OCI-LY7 (cell line): ENCODE measurements at regions not wholly inside any gene's neighbourhood (a gene's known extent, or its start where the extent isn't known, plus 50 kb on each side); places are given as distances from the start of the nearest gene placed in this dataset.

Experiments
- BruUV-seq: library from RNA; stranded (reverse); fragments of 400-500 nt; replicated peaks from 2 replicates; lab custom pipeline; 2021; lab: Mats Ljungman, UMichigan
- CTCF ChIA-PET: fragments of 300-600 bp; sonication (Branson Sonifier 250); formaldehyde crosslinking; loops from one replicate; lab custom pipeline; 2022; ENCODE audit warnings: antibody characterized with exemption; ENCODE audit not compliant: unreplicated experiment; lab: Charles Lee
- POLR2A ChIA-PET: fragments of 300-600 bp; sonication (Branson Sonifier 250); formaldehyde crosslinking; loops from one replicate; lab custom pipeline; 2022; ENCODE audit warnings: antibody characterized with exemption; lab: Charles Lee
- DNase-seq: peaks from one replicate; pipeline ENCODE4 v3.0.0-alpha.2; 2015; ENCODE audit warnings: low spot score
- H2AFZ ChIP-seq: fragments of 200-600 bp; sonication (generic), shearing (Covaris generic); 2 replicates; pipeline ENCODE4 v1.6.1; 2014; ENCODE audit warnings: mild to moderate bottlenecking, antibody characterized with exemption, low read length, moderate library complexity
- H3K27ac ChIP-seq: fragments of 200-600 bp; sonication (generic); 2 replicates; pipeline ENCODE4 v1.5.1; 2014; ENCODE audit warnings: mixed run types, low read depth, mild to moderate bottlenecking, moderate library complexity, low read length, inconsistent platforms; ENCODE audit not compliant: poor library complexity, severe bottlenecking
- H3K36me3 ChIP-seq: fragments of 200-600 bp; sonication (generic); 2 replicates; pipeline ENCODE4 v1.6.1; 2014; ENCODE audit warnings: mild to moderate bottlenecking, antibody characterized with exemption, low read length, moderate library complexity, mixed read lengths; ENCODE audit not compliant: insufficient read depth
- H3K4me1 ChIP-seq: fragments of 200-600 bp; sonication (generic); 2 replicates; pipeline ENCODE4 v1.5.1; 2014; ENCODE audit warnings: mild to moderate bottlenecking, low read length; ENCODE audit not compliant: insufficient read depth, poor library complexity, severe bottlenecking
- H3K4me2 ChIP-seq: fragments of 200-600 bp; sonication (generic); 2 replicates; pipeline ENCODE4 v1.6.1; 2014; ENCODE audit warnings: mild to moderate bottlenecking, low read length
- H3K4me3 ChIP-seq: fragments of 200-600 bp; sonication (generic); 2 replicates; pipeline ENCODE4 v1.5.1; 2014; ENCODE audit warnings: mild to moderate bottlenecking, low read depth, low read length; ENCODE audit not compliant: poor library complexity, severe bottlenecking
- H3K79me2 ChIP-seq: fragments of 200-600 bp; sonication (generic); 2 replicates; pipeline ENCODE4 v1.6.1; 2016; ENCODE audit warnings: low read depth, mild to moderate bottlenecking, low read length, moderate library complexity, mixed read lengths; ENCODE audit not compliant: insufficient read depth
- H3K9me2 ChIP-seq: fragments of 200-600 bp; sonication (generic); 2 replicates; pipeline ENCODE4 v1.6.1; 2016; ENCODE audit warnings: mild to moderate bottlenecking, low read length, mixed read lengths; ENCODE audit not compliant: insufficient read depth
- H3K9me3 ChIP-seq: fragments of 200-600 bp; sonication (generic); 2 replicates; pipeline ENCODE4 v1.6.1; 2014; ENCODE audit warnings: mild to moderate bottlenecking, mixed run types, low read length, mixed read lengths
- H4K20me1 ChIP-seq: fragments of 200-600 bp; sonication (generic); 2 replicates; pipeline ENCODE4 v1.6.1; 2014; ENCODE audit warnings: mild to moderate bottlenecking, antibody characterized with exemption, low read length, moderate library complexity, mixed read lengths; ENCODE audit not compliant: insufficient read depth
- EZH2phosphoT487 ChIP-seq: fragments of 200-600 bp; sonication (generic); IDR thresholded peaks from 2 replicates; pipeline ENCODE4 v1.6.1; 2018; ENCODE audit warnings: low read depth, borderline replicate concordance, mild to moderate bottlenecking, mixed run types, antibody characterized with exemption, low read length, moderate library complexity, mixed read lengths
- intact Hi-C: fragments of 100-400 bp; cut with micrococcal nuclease; formaldehyde crosslinking; loops from one replicate; pipeline ENCODE4 v1.10.0; 2022; ENCODE audit not compliant: unreplicated experiment
- TF ChIP-seq, protein P1 (sequence below): fragments of 200-600 bp; sonication (generic); conservative IDR thresholded peaks from 2 replicates; pipeline ENCODE4 v1.5.1; 2014; ENCODE audit warnings: mild to moderate bottlenecking, antibody characterized with exemption, low read length, moderate library complexity, mixed read lengths

DNA sequence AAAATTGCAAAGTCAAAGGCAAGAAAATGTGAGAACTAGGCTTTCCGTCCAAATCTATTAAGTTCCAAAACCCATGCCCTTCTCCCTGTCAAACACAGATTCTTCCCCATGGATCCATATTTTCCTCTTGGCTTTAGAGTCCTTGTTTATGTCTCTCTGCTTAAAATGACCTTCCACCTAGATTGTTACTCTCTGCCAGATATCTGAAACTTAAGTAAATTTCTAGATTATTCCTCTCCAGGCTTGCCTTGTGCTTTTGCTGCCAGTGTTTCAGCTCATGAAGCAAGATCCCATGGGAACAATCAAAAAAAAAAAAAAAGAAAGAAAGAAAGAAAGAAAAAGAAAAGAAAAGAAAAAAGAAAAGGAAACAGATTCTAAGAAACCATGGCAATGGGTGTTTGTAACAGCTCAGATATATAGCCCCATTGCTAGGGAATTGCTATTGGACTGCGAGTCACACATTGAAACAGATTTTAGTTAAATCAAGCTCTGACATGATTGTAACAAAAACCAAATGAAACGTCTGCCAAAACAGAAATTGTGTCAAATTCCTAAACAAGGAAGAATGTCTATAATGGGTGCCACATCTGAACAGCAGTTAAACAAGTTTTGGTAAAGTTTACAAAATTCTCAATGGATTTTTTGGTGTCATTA lies 660.7 kb upstream of the CNTNAP5 start:
- Histone ChIP-seq H4K20me1 (no peaks in the 10 kb centered on the region), H3K79me2 (no peaks in the 10 kb centered on the region), H3K4me1 (no peaks in the 10 kb centered on the region), H3K9me3 (no peaks in the 10 kb centered on the region), H3K4me3 (no peak overlapping the region), H3K27ac (no peak overlapping the region), H2AFZ (no peak overlapping the region), H3K36me3 (no peaks in the 10 kb centered on the region), H3K9me2 (no peaks in the 10 kb centered on the region), H3K4me2 (no peak overlapping the region)
- no peak for TF ChIP-seq EZH2phosphoT487
- TF ChIP-seq, protein P1, sequence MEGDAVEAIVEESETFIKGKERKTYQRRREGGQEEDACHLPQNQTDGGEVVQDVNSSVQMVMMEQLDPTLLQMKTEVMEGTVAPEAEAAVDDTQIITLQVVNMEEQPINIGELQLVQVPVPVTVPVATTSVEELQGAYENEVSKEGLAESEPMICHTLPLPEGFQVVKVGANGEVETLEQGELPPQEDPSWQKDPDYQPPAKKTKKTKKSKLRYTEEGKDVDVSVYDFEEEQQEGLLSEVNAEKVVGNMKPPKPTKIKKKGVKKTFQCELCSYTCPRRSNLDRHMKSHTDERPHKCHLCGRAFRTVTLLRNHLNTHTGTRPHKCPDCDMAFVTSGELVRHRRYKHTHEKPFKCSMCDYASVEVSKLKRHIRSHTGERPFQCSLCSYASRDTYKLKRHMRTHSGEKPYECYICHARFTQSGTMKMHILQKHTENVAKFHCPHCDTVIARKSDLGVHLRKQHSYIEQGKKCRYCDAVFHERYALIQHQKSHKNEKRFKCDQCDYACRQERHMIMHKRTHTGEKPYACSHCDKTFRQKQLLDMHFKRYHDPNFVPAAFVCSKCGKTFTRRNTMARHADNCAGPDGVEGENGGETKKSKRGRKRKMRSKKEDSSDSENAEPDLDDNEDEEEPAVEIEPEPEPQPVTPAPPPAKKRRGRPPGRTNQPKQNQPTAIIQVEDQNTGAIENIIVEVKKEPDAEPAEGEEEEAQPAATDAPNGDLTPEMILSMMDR, result no peak
- no peak for DNase-seq
- ChIA-PET CTCF (no interaction called here), POLR2A (interaction anchor here (0.6 kb wide), 1 partner anchor 16 kb away, joined by 6 read pairs; no protein-coding TSS in a partner anchor)
- intact Hi-C loops, result no loop called here
- no TSS peak for BruUV-seq

- no peaks in the 10 kb centered on the region for H3K79me2 ChIP-seq
- H3K9me2 ChIP-seq, result no peaks in the 10 kb centered on the region
- no peaks in the 10 kb centered on the region for H4K20me1 ChIP-seq
- H3K27ac ChIP-seq, result no peak overlapping the region
- no peak overlapping the region for H3K4me2 ChIP-seq
- no TSS peak for BruUV-seq
- no peaks in the 10 kb centered on the region for H3K9me3 ChIP-seq
- no peaks in the 10 kb centered on the region for H3K4me1 ChIP-seq
- DNase-seq, result no peak
- H2AFZ ChIP-seq, result no peak overlapping the region
- no peaks in the 10 kb centered on the region for H3K36me3 ChIP-seq
- POLR2A ChIA-PET, result no interaction called here
- H3K4me3 ChIP-seq, result no peak overlapping the region
- TF ChIP-seq, protein P1, result no peak
- no peak for TF ChIP-seq EZH2phosphoT487
- CTCF ChIA-PET, result no interaction called here
- intact Hi-C loops, result no loop called here
Observed at GRCh38 chr2:123366239-123366837, 658.7 kb upstream of the CNTNAP5 start.

- ChIA-PET CTCF (no interaction called here), POLR2A (no interaction called here)
- TF ChIP-seq, protein P1, result no peak
- no peak for TF ChIP-seq EZH2phosphoT487
- no peak for DNase-seq
- Histone ChIP-seq H3K36me3 (no peaks in the 10 kb centered on the region), H3K9me3 (no peaks in the 10 kb centered on the region), H3K27ac (no peak overlapping the region), H3K9me2 (no peaks in the 10 kb centered on the region), H3K4me2 (no peak overlapping the region), H3K4me1 (no peaks in the 10 kb centered on the region), H2AFZ (no peak overlapping the region), H3K79me2 (no peaks in the 10 kb centered on the region), H3K4me3 (no peak overlapping the region), H4K20me1 (no peaks in the 10 kb centered on the region)
- BruUV-seq, result no TSS peak
- intact Hi-C loops, result no loop called here
Observed at GRCh38 chr2:123370186-123370585, 654.9 kb upstream of the CNTNAP5 start.
